Stimulated activated CD4-positive, alpha-beta T cell treated with anti-CD3 and anti-CD28 coated beads, Interleukin-2, amount 100 ng/mL, for 4 hours (primary cell): ENCODE measurements at regions not wholly inside any gene's neighbourhood (a gene's known extent, or its start where the extent isn't known, plus 50 kb on each side); places are given as distances from the start of the nearest gene placed in this dataset.

ENCODE experiments used
- DNase-seq: peaks from one replicate; pipeline ENCODE4 v3.0.0-alpha.2; 2020; ENCODE audit warnings: low read depth

- DNase-seq = no peak
These were observed 901.7 kb downstream of the NTRK3 start for GRCh38 chr15:87354661-87355410.

GRCh38 chr15:87349181-87349580 lies 907.4 kb downstream of the NTRK3 start:
- DNase-seq = no peak

- DNase-seq = no peak
These were observed 907.8 kb downstream of the NTRK3 start for GRCh38 chr15:87348746-87349145.

GRCh38 chr15:87347806-87348515 lies 908.6 kb downstream of the NTRK3 start:
- no peak for DNase-seq

GRCh38 chr15:87345961-87346360 lies 910.6 kb downstream of the NTRK3 start:
- no peak for DNase-seq

- no peak for DNase-seq
These were observed 912.6 kb downstream of the NTRK3 start for GRCh38 chr15:87343966-87344365.

- no peak for DNase-seq
These were observed 916.2 kb downstream of the NTRK3 start for GRCh38 chr15:87340370-87340769.

GRCh38 chr15:87326269-87326668 lies 930.3 kb downstream of the NTRK3 start:
- no peak for DNase-seq

- DNase-seq = no peak
These were observed 933.7 kb downstream of the NTRK3 start for GRCh38 chr15:87322870-87323269.

- DNase-seq = no peak
These were observed 934.3 kb downstream of the NTRK3 start for GRCh38 chr15:87322265-87322664.

- no peak for DNase-seq
These were observed 938.6 kb downstream of the NTRK3 start for GRCh38 chr15:87317900-87318299.

- no peak for DNase-seq
These were observed 944.3 kb downstream of the NTRK3 start for GRCh38 chr15:87312221-87312620.

- no peak for DNase-seq
These were observed 956.4 kb downstream of the NTRK3 start for GRCh38 chr15:87300146-87300545.

- no peak for DNase-seq
These were observed 961.7 kb downstream of the NTRK3 start for GRCh38 chr15:87294854-87295253.

GRCh38 chr15:87293031-87293430 lies 963.5 kb downstream of the NTRK3 start:
- no peak for DNase-seq

GRCh38 chr15:87287156-87287555 lies 969.4 kb downstream of the NTRK3 start:
- no peak for DNase-seq

GRCh38 chr15:87269566-87269965 lies 987.0 kb downstream of the NTRK3 start:
- no peak for DNase-seq

GRCh38 chr15:87268675-87269074 lies 987.9 kb downstream of the NTRK3 start:
- DNase-seq = no peak

GRCh38 chr15:87267798-87268197 lies 988.7 kb downstream of the NTRK3 start:
- no peak for DNase-seq

GRCh38 chr15:87263871-87264270 lies 992.7 kb downstream of the NTRK3 start:
- no peak for DNase-seq

- DNase-seq = no peak
These were observed 993.2 kb downstream of the NTRK3 start for GRCh38 chr15:87263296-87263695.

GRCh38 chr15:87245592-87245991 lies 1010.9 kb downstream of the NTRK3 start:
- no peak for DNase-seq

- no peak for DNase-seq
These were observed 1013.1 kb downstream of the NTRK3 start for GRCh38 chr15:87243474-87243873.
